ENCODE measurements at regions not wholly inside any gene's neighbourhood (a gene's known extent, or its start where the extent isn't known, plus 50 kb on each side); places are given as distances from the start of the nearest gene placed in this dataset.
"Not testable (repeated sequence)": the region's sequence is repeated elsewhere in the genome, so short reads cannot be mapped to it uniquely, and the experiment has no call there.

- H3K4me3 Mint-ChIP-seq; DNase-seq (ENCODE audit: low spot score); H3K9me3 Mint-ChIP-seq: not testable (repeated sequence)
Observed at GRCh38 chr3:21194036-21194435, 557.0 kb downstream of the ZNF385D start.

GRCh38 chr3:21188459-21188858, 562.6 kb downstream of the ZNF385D start:
- Histone ChIP-seq H3K4me3 (no peak overlapping the region), H3K27ac (ENCODE audit: low read depth) (no peak overlapping the region), H3K4me2 (no peak overlapping the region), H3K9me2 (ENCODE audit: insufficient read depth) (no peaks in the 10 kb centered on the region), H4K20me1 (replicated peaks; ENCODE audit: insufficient read depth) (no peaks in the 10 kb centered on the region), H3K36me3 (ENCODE audit: insufficient read depth) (no peaks in the 10 kb centered on the region), H3K27me3 (ENCODE audit: insufficient read depth) (no peaks in the 10 kb centered on the region), H3K79me2 (replicated peaks; ENCODE audit: insufficient read depth) (no peaks in the 10 kb centered on the region), H3K4me1 (ENCODE audit: insufficient read depth) (0 out of 2 replicates have a peak, but pooled peaks cover 2% of the 10 kb centered on the region), H2AFZ (no peak overlapping the region), H3F3A (replicated peaks; ENCODE audit: low read depth) (no peaks in the 10 kb centered on the region)
- Mint-ChIP-seq H3K4me1 (peaks cover 5% of the 10 kb centered on the region; the same call in 2 of the 3 replicates), H3K27ac (no peak overlapping the region), H3K27me3 (ENCODE audit: insufficient read depth, low read depth, poor library complexity) (no peaks in the 10 kb centered on the region), H3K9me3 (no peaks in the 10 kb centered on the region), H3K4me3 (no peak overlapping the region), H3K36me3 (ENCODE audit: low read depth) (no peaks in the 10 kb centered on the region)
- DNase-seq (ENCODE audit: low spot score) (no peak), ATAC-seq (peak; percentile 48; the same call in 2 of the 3 replicates)
- no peak for TF ChIP-seq EZH2 (IDR thresholded peaks at IDR 0.05; ENCODE audit: low read depth, unreplicated experiment)
- no peak for TF ChIP-seq ZNF462 (CRISPR knock-in tag; IDR thresholded peaks at IDR 0.05)
- TF ChIP-seq JUNB (IDR thresholded peaks at IDR 0.05; ENCODE audit: unreplicated experiment): no peak
- no peak for TF ChIP-seq ZNF114 (CRISPR knock-in tag; IDR thresholded peaks at IDR 0.05)
- TF ChIP-seq ZNF331 (CRISPR knock-in tag; IDR thresholded peaks at IDR 0.05; ENCODE audit: low read depth): no peak
- TF ChIP-seq STAT1 (IDR thresholded peaks at IDR 0.05; ENCODE audit: unreplicated experiment): no peak
- no peak for TF ChIP-seq EZH2phosphoT487 (IDR thresholded peaks at IDR 0.05; ENCODE audit: unreplicated experiment)
- no peak for TF ChIP-seq CREB1 (CRISPR knock-in tag; IDR thresholded peaks at IDR 0.05; ENCODE audit: low read depth)
- TF ChIP-seq NANOG (IDR thresholded peaks at IDR 0.05; ENCODE audit: borderline replicate concordance): no peak
- TF ChIP-seq REST (IDR thresholded peaks at IDR 0.05; ENCODE audit: unreplicated experiment): no peak
- no peak for TF ChIP-seq CTCF (conservative IDR thresholded peaks at IDR 0.05; ENCODE audit: low read depth in 2 of 2)
- no peak for TF ChIP-seq POLR2AphosphoS5 (IDR thresholded peaks at IDR 0.05; ENCODE audit: low read depth)

More at GRCh38 chr3:21194036-21194435, 557.0 kb downstream of the ZNF385D start:
- not testable (repeated sequence) for H3K4me1 Mint-ChIP-seq; H3K4me1 ChIP-seq (ENCODE audit: insufficient read depth); H3K4me3 ChIP-seq; H3K27me3 Mint-ChIP-seq (ENCODE audit: insufficient read depth, low read depth, poor library complexity); H3K4me2 ChIP-seq; ATAC-seq; H2AFZ ChIP-seq; H3K27me3 ChIP-seq (ENCODE audit: insufficient read depth); H4K20me1 ChIP-seq (replicated peaks; ENCODE audit: insufficient read depth); H3K36me3 ChIP-seq (ENCODE audit: insufficient read depth); H3K9me2 ChIP-seq (ENCODE audit: insufficient read depth); H3K27ac ChIP-seq (ENCODE audit: low read depth); H3F3A ChIP-seq (replicated peaks; ENCODE audit: low read depth); H3K27ac Mint-ChIP-seq; H3K36me3 Mint-ChIP-seq (ENCODE audit: low read depth); H3K79me2 ChIP-seq (replicated peaks; ENCODE audit: insufficient read depth)
